ENCODE measurements at regions not wholly inside any gene's neighbourhood (a gene's known extent, or its start where the extent isn't known, plus 50 kb on each side); places are given as distances from the start of the nearest gene placed in this dataset.
"Not testable (repeated sequence)": the region's sequence is repeated elsewhere in the genome, so short reads cannot be mapped to it uniquely, and the experiment has no call there.

- no peak for DNase-seq (ENCODE audit: low read depth in 2 of 2)
These were observed 489.6 kb downstream of the MN1 start for GRCh38 chr22:27311698-27312550.

DNA sequence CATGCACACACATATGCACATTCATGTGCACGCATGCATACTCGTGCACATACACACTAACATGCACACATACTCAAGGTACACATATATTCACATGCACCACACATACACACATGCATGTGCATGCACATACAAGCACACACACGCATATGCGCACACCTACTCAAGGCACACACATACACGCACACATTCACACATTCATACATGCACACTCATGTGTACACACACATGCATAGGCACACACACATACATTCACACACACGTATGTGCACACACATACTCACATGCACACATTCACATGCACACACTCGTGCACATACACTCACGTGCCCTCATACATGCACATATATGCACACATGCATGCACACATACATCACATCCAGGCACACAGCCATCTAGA lies 489.0 kb downstream of the MN1 start:
- no peak for DNase-seq (ENCODE audit: low read depth in 2 of 2)

DNA sequence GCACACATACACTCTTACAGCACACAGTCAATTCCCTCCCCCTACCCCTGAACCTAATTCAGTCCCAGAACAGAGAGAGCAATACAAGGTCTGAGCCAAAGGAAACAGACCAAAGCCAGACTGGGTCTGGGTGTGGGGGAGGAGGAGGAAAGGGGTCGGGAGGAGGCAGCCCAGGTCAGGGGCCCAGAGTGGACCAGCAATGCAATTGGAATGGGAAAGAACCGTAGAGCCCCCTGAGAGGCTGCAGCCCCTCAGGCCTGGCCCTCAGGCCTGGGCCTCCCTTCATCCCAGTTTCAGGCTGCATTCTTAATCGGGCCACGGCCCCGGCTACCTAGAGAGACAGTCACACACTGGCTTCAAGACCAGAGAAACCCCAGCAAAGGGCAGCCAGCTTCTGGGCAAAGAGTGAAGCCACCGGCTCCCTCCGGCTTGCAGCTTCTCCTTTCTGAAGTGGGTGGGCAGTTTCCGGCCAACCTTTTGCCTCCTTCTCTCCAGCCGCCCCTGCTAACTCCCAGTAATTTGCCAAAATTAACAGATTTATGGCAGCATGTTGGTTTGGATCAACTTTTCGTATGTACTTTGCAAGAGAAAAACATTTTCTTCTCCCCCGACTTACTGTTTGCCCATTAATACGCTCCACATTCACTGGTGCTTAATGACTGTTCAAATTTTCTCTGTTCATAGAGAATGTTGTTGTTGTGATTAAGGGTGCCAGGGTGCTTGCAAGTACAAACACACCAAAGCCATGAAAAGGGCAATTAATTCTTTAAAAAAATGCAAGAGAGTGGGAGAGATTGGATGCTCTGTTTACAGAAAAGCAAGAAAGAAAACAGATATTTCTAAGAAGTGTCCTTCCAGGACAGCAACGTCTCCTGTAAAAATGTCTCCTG lies 488.3 kb downstream of the MN1 start:
- no peak for DNase-seq (ENCODE audit: low read depth in 2 of 2)

DNA sequence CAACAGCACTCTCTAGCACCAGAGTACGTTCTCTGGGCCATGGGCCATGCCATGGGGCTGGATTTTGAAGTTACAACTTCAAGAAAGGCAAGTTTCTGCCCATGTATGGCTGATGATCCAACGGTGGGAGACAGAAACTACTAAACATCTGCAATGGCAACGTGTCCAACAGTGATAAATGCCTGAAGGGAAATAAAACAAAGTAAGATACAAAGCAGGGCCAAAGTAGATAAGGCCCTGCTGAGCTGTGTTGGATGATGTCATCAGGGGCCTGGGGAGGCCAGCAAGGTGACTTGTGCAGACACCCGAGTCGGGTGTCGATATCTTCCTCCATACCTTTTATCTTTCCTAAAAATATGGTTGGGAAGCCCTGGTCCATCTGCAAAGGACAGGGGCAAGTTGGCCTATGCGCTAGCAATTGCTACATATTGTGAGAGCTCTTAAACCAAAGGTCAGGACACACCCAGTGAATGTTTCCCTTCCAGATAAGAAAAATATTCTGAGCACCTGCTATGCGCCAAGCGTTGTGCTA lies 487.2 kb downstream of the MN1 start:
- DNase-seq (ENCODE audit: low read depth in 2 of 2), result no peak

DNA sequence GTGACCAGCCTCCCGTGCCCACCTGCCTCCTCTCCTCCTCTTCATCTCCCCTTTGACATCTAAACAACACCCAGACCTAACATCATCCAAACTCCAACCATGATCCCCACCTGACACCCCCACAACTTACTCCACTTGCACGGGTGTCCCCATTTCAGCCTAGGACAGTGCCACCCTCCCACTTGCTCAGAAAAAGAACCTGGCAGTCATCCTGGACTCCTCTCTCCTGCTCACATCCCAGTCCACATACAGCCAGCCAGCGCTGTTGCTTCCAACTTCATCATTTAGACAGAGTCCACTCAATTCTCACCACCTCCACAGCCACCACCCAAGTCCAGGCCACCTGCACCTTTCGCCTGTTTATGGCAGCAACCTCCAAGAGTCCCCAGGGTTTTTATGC lies 485.7 kb downstream of the MN1 start:
- no peak for DNase-seq (ENCODE audit: low read depth in 2 of 2)

DNA sequence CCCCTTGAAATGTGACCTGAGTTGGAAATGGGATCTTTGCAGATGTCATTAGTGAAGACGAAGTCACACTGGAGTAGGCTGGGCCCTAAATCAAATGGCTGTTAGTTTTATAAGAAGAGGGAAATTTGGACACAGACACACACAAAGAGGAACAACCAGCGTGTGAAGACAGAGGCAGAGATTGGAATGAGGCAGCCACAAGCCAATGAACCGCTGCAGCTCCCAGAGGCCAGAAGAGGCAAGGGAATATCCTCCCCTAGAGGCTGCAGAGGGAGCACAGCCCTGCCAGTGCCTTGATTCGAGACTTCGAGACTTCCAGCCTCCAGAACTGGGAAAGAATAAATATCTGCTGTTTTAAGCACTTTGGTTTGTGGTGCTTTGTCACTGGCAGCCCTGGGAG lies 484.5 kb downstream of the MN1 start:
- no peak for DNase-seq (ENCODE audit: low read depth in 2 of 2)

GRCh38 chr22:27317971-27318428 lies 483.6 kb downstream of the MN1 start:
- DNase-seq (ENCODE audit: low read depth in 2 of 2), result no peak

DNA sequence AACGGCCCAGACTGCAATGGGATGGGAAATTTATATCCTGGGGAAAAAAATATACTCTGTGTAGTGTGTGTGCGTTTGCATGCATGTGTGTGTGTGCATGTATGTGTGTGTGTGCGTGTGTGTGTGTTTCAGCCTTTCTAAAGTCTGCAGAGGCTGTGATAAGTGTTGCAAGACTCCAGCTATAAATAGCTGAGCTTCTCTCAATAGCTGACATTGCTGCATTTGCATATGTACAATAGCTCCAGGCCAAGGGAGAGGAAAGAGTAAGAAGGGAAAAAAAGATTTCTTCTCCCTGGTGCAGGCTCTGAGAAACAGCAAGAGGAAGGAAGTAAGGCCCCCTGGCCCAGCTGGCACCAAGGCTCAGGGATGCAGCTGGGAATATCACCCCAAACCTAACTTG lies 483.0 kb downstream of the MN1 start:
- DNase-seq (ENCODE audit: low read depth in 2 of 2), result no peak

- no peak for DNase-seq (ENCODE audit: low read depth in 2 of 2)
These were observed 477.9 kb downstream of the MN1 start for GRCh38 chr22:27323661-27324060.

GRCh38 chr22:27324908-27325307 lies 476.6 kb downstream of the MN1 start:
- DNase-seq (ENCODE audit: low read depth in 2 of 2), result not testable (repeated sequence)

- no peak for DNase-seq (ENCODE audit: low read depth in 2 of 2)
These were observed 474.1 kb downstream of the MN1 start for GRCh38 chr22:27327497-27327896.

- no peak for DNase-seq (ENCODE audit: low read depth in 2 of 2)
These were observed 473.4 kb downstream of the MN1 start for GRCh38 chr22:27327981-27328721.

- DNase-seq (ENCODE audit: low read depth in 2 of 2), result no peak
These were observed 472.3 kb downstream of the MN1 start for GRCh38 chr22:27329131-27329850.

- no peak for DNase-seq (ENCODE audit: low read depth in 2 of 2)
These were observed 471.4 kb downstream of the MN1 start for GRCh38 chr22:27329966-27330645.

GRCh38 chr22:27331526-27332281 lies 469.9 kb downstream of the MN1 start:
- DNase-seq (ENCODE audit: low read depth in 2 of 2), result no peak

DNA sequence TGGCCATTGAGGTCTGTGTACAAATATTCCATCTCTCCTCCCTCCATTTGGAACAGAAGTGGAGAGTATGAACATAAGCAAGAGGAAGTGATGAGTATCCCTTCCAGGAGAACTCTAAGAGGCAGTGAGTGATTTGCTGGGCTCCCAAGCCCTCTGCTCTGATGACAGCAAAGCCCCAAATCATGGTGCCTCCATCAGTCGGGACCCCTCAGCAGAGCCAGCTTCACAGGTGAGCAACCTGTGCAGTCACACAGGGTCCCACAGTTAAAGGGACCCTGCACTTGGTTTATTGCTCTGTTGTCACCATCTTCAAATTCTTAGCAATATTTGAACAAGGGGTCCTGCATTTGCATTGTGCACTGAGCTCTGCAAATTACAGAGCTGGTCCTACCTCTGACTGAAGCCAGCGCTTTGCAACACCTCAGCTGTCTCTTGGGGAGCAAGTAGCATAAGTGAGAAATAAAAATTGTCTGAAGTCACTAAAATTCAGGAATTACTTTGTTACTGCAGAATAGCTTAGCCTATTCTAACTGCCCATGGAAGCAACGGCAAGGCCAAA lies 466.4 kb downstream of the MN1 start:
- no peak for DNase-seq (ENCODE audit: low read depth in 2 of 2)

GRCh38 chr22:27336151-27337090 lies 465.1 kb downstream of the MN1 start:
- no peak for DNase-seq (ENCODE audit: low read depth in 2 of 2)

DNA sequence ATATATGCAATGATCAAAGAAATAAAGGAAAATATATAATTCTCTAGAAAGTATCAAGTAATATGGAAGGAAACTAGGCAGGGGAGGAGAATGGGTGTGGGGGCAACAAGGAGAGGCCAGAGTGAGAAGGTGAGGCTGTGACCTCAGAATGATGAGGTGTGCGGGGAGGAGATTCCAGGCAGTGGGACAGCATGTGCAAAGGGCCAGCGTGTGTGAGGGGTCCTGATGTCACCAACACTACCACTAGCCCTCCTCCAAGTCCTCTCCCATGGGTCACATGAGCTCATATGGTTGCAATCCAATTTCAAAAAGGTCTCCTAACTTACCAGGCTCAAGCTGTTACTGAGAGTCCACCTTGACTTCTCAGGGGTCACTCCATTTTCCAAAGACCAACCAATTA lies 463.9 kb downstream of the MN1 start:
- DNase-seq (ENCODE audit: low read depth in 2 of 2), result no peak
